Stimulated activated memory B cell treated with anti-CD40 and anti-IgM and Interleukin-4, amounts not matched to agents 10 μg/mL and 1 μg/mL and 100 μg/mL, for 72 hours (primary cell): ENCODE measurements at regions not wholly inside any gene's neighbourhood (a gene's known extent, or its start where the extent isn't known, plus 50 kb on each side); places are given as distances from the start of the nearest gene placed in this dataset.
"Not testable (repeated sequence)": the region's sequence is repeated elsewhere in the genome, so short reads cannot be mapped to it uniquely, and the experiment has no call there.

Source experiments
- ATAC-seq: fragments of 150-1000 bp; cut with Tn5 transposase; 2 replicates; pipeline ENCODE4 v1.10.0; 2021
- H3K27ac Mint-ChIP-seq: one replicate; pipeline ENCODE4 v1.8.0; 2022; ENCODE audit warnings: mild to moderate bottlenecking, mixed read lengths
- H3K27me3 Mint-ChIP-seq: one replicate; pipeline ENCODE4 v1.8.0; 2022; ENCODE audit warnings: mixed read lengths
- H3K36me3 Mint-ChIP-seq: one replicate; pipeline ENCODE4 v1.8.0; 2022; ENCODE audit warnings: mixed read lengths
- H3K4me1 Mint-ChIP-seq: one replicate; pipeline ENCODE4 v1.8.0; 2022; ENCODE audit warnings: mixed read lengths
- H3K4me3 Mint-ChIP-seq: one replicate; pipeline ENCODE4 v1.8.0; 2022; ENCODE audit warnings: mild to moderate bottlenecking, moderate library complexity, mixed read lengths
- H3K9me3 Mint-ChIP-seq: one replicate; pipeline ENCODE4 v1.8.0; 2022; ENCODE audit warnings: mixed read lengths

DNA sequence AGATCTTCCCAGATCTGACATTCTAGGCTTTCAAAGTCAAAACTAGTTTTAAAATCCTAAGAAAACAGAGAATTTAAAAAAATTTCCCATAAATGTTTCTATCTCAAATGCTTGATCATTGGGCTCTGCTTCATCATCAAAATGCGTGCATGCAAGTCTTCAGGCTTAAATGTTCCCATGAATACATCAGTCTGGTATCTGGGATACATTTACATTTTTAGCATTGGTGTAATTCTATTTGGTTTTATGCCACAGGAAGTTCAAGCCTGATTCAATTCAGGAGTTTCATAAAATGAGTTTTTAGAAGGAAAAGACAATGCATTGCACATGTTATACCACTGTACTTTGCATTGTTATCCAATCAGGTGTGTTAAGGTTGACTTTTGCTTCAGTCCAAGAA is 336.4 kb downstream of the PCNX1 start:
- no peak overlapping the region for H3K4me3 Mint-ChIP-seq
- H3K27me3 Mint-ChIP-seq: no peaks in the 10 kb centered on the region
- ATAC-seq: no peak
- H3K4me1 Mint-ChIP-seq: peaks cover 26% of the 10 kb centered on the region
- H3K27ac Mint-ChIP-seq: no peak overlapping the region
- H3K36me3 Mint-ChIP-seq: peaks cover 11% of the 10 kb centered on the region
- H3K9me3 Mint-ChIP-seq: peaks cover 4% of the 10 kb centered on the region

GRCh38 chr14:71244341-71244740 is 337.1 kb downstream of the PCNX1 start:
- no peak for ATAC-seq
- Mint-ChIP-seq H3K9me3 (peaks cover 4% of the 10 kb centered on the region), H3K4me3 (no peak overlapping the region), H3K4me1 (peaks cover 26% of the 10 kb centered on the region), H3K27ac (no peak overlapping the region), H3K36me3 (peaks cover 11% of the 10 kb centered on the region), H3K27me3 (no peaks in the 10 kb centered on the region)

DNA sequence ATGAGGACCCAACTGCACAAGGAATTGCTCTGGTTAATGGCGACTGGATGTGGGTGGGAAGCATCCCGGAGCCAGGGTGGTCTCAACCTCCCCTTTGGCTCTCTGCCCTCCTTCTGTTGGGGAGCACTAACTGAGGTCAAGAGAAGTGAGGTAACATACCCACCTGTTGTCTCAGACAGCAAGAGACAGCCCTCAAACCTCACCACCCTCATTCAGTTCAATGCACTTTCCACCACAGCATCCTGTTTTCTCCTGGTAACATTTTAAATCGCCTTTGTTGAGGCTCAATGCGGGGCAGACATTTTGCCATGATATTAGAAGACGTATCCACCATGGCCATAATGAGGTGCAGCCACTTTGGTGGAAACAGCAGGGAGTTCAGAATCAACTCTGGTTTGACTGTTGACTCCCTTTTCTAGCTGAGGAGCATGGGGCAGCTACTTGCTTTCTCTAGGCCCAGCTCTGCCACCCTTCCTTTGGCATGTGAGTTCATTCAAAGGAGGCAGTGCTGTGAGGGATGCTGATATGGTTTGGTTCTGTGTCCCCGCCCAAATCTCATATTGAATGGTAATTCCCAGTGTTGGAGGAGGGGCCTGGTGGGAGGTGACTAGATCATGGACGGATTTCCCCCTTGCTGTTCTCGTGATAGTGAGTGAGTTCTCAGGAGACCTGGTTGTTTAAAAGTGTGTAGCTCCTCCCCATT is 338.6 kb downstream of the PCNX1 start:
- H3K36me3 Mint-ChIP-seq: peaks cover 11% of the 10 kb centered on the region
- H3K4me1 Mint-ChIP-seq: peaks cover 19% of the 10 kb centered on the region
- ATAC-seq: peak; percentile 77
- H3K27ac Mint-ChIP-seq: peak overlapping the region; percentile 22
- H3K4me3 Mint-ChIP-seq: no peak overlapping the region
- no peaks in the 10 kb centered on the region for H3K27me3 Mint-ChIP-seq
- peaks cover 6% of the 10 kb centered on the region for H3K9me3 Mint-ChIP-seq

DNA sequence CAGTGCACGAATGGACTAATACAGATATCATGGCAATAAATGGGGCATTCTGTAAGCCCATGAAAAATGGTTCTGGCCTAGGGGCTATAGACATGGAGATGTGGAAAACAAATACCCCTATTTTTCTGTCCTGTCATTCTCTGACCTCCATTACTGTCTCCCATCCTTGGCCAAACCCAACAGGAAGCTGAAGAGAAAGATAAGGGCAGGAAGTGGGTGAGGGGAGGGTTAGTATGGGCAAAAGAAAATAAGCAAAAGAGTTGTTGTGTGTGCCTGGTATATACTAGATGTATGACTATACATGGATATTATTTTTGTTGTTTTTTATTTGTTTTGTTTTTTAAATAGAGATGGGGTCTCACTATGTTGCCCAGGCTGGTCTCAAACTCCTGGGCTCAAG is 339.3 kb downstream of the PCNX1 start:
- Mint-ChIP-seq H3K27me3 (no peaks in the 10 kb centered on the region), H3K27ac (peak overlapping the region; percentile 22), H3K4me3 (no peak overlapping the region), H3K36me3 (peaks cover 11% of the 10 kb centered on the region), H3K4me1 (peaks cover 19% of the 10 kb centered on the region), H3K9me3 (peaks cover 9% of the 10 kb centered on the region)
- ATAC-seq: no peak

GRCh38 chr14:71247106-71247505 is 339.8 kb downstream of the PCNX1 start:
- H3K4me3 Mint-ChIP-seq: no peak overlapping the region
- no peaks in the 10 kb centered on the region for H3K27me3 Mint-ChIP-seq
- H3K4me1 Mint-ChIP-seq: peaks cover 19% of the 10 kb centered on the region
- peak overlapping the region; percentile 28 for H3K27ac Mint-ChIP-seq
- no peak for ATAC-seq
- peaks cover 11% of the 10 kb centered on the region for H3K36me3 Mint-ChIP-seq
- peaks cover 9% of the 10 kb centered on the region for H3K9me3 Mint-ChIP-seq

- peaks cover 11% of the 10 kb centered on the region for H3K36me3 Mint-ChIP-seq
- H3K9me3 Mint-ChIP-seq: peaks cover 9% of the 10 kb centered on the region
- H3K27ac Mint-ChIP-seq: no peak overlapping the region
- ATAC-seq: no peak
- H3K27me3 Mint-ChIP-seq: no peaks in the 10 kb centered on the region
- no peak overlapping the region for H3K4me3 Mint-ChIP-seq
- H3K4me1 Mint-ChIP-seq: peaks cover 19% of the 10 kb centered on the region
Observed at GRCh38 chr14:71248194-71248593, 340.9 kb downstream of the PCNX1 start.

GRCh38 chr14:71250347-71250746 is 343.1 kb downstream of the PCNX1 start:
- Mint-ChIP-seq H3K36me3 (peaks cover 11% of the 10 kb centered on the region), H3K9me3 (peaks cover 12% of the 10 kb centered on the region), H3K27ac (no peak overlapping the region), H3K4me1 (peaks cover 19% of the 10 kb centered on the region), H3K27me3 (no peaks in the 10 kb centered on the region), H3K4me3 (no peak overlapping the region)
- ATAC-seq: no peak

GRCh38 chr14:71250791-71251190 is 343.5 kb downstream of the PCNX1 start:
- no peak for ATAC-seq
- Mint-ChIP-seq H3K4me1 (peaks cover 15% of the 10 kb centered on the region), H3K27me3 (no peaks in the 10 kb centered on the region), H3K9me3 (peaks cover 12% of the 10 kb centered on the region), H3K4me3 (no peak overlapping the region), H3K36me3 (peaks cover 11% of the 10 kb centered on the region), H3K27ac (no peak overlapping the region)

GRCh38 chr14:71254091-71254719 is 346.9 kb downstream of the PCNX1 start:
- not testable (repeated sequence) for H3K4me1 Mint-ChIP-seq, H3K27me3 Mint-ChIP-seq, H3K36me3 Mint-ChIP-seq, H3K27ac Mint-ChIP-seq, ATAC-seq
- Mint-ChIP-seq H3K4me3 (peak overlapping the region; percentile 72), H3K9me3 (peaks cover 21% of the 10 kb centered on the region)

DNA sequence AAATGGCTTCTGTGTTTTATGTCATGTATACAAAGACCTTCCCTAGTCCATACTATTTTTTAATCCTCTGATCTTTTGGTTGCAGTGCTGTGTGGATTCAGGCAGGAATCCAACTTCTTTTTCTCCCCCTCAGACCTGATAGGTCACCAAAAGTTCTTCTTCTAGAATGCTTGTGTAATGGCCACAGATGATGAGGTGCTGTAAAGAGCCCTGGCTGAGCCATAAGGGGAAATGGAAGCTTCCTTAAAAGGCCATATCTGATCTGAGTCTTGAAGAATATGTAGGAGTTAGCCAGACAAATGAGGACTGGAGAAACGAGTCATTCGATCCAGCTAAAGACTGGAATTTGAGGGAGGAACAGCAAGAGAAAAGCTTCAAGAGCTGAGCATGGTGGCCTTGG is 353.9 kb downstream of the PCNX1 start:
- Mint-ChIP-seq H3K27ac (no peak overlapping the region), H3K27me3 (no peaks in the 10 kb centered on the region)
- ATAC-seq: no peak

GRCh38 chr14:71262441-71262840 is 355.2 kb downstream of the PCNX1 start:
- Mint-ChIP-seq H3K9me3 (peaks cover 18% of the 10 kb centered on the region), H3K27me3 (no peaks in the 10 kb centered on the region)

More for the DNA sequence above, 353.9 kb downstream of the PCNX1 start:
- peaks cover 20% of the 10 kb centered on the region for H3K36me3 Mint-ChIP-seq
- peaks cover 27% of the 10 kb centered on the region for H3K9me3 Mint-ChIP-seq
- H3K4me3 Mint-ChIP-seq: no peak overlapping the region
- no peaks in the 10 kb centered on the region for H3K4me1 Mint-ChIP-seq

DNA sequence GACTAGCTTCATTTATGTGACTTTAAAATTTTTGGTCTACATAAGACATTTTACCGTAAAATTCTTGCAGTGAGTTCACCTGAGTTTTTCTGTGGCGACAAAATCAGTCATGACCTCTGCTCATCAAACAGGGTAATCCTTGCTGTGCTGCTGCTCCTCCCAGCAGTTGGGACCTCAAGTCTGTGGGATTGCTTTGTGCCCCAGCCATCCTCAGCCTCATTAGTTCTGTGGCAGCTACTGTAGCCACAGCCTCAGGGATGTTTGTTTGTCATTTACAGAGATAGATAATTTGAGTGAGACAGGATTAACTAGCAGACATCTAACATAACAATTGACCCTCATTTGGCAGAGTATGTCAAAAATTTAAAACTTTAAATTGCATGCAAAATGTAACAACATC is 357.0 kb downstream of the PCNX1 start:
- H3K36me3 Mint-ChIP-seq: peaks cover 22% of the 10 kb centered on the region
- peaks cover 17% of the 10 kb centered on the region for H3K9me3 Mint-ChIP-seq
- no peaks in the 10 kb centered on the region for H3K27me3 Mint-ChIP-seq
- H3K27ac Mint-ChIP-seq: no peak overlapping the region
- ATAC-seq: no peak
- H3K4me1 Mint-ChIP-seq: peaks cover 10% of the 10 kb centered on the region
- H3K4me3 Mint-ChIP-seq: no peak overlapping the region

More at GRCh38 chr14:71262441-71262840, 355.2 kb downstream of the PCNX1 start:
- Mint-ChIP-seq H3K4me3 (no peak overlapping the region), H3K27ac (no peak overlapping the region), H3K4me1 (peaks cover 7% of the 10 kb centered on the region), H3K36me3 (peaks cover 20% of the 10 kb centered on the region)
- ATAC-seq: no peak

DNA sequence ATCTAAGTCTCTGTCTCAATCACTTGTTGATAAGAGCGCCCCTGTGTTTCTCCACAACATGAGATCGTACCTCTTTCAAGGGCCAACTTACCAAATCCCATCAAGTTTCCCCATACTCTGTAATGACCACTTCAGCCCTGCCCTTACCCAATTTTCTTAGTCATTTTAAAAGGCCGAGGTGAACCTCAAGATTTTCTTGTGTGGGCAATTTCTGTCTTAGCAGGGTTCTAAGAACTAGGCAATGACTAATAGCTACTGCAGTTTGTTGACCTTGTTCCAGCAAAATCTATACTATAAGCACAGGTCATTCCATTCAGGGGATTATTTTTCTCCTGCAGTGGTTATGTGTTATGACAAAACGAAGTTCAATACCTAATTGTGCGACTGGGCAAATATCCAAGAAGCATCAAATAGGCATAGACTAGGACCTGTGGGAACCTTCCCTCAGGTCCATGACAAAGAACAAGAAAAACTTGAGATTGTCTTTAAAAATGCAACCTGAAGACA is 359.8 kb downstream of the PCNX1 start:
- Mint-ChIP-seq H3K4me1 (peaks cover 16% of the 10 kb centered on the region), H3K4me3 (peak overlapping the region; percentile 49), H3K27me3 (no peaks in the 10 kb centered on the region), H3K36me3 (peaks cover 20% of the 10 kb centered on the region), H3K9me3 (peaks cover 16% of the 10 kb centered on the region), H3K27ac (peak overlapping the region; percentile 13)
- peak; percentile 82 for ATAC-seq

- Mint-ChIP-seq H3K27ac (peak overlapping the region; percentile 13), H3K27me3 (no peaks in the 10 kb centered on the region), H3K4me3 (peak overlapping the region; percentile 49), H3K4me1 (peaks cover 16% of the 10 kb centered on the region), H3K36me3 (peaks cover 24% of the 10 kb centered on the region), H3K9me3 (peaks cover 16% of the 10 kb centered on the region)
- no peak for ATAC-seq
Observed at GRCh38 chr14:71267691-71268090, 360.4 kb downstream of the PCNX1 start.

DNA sequence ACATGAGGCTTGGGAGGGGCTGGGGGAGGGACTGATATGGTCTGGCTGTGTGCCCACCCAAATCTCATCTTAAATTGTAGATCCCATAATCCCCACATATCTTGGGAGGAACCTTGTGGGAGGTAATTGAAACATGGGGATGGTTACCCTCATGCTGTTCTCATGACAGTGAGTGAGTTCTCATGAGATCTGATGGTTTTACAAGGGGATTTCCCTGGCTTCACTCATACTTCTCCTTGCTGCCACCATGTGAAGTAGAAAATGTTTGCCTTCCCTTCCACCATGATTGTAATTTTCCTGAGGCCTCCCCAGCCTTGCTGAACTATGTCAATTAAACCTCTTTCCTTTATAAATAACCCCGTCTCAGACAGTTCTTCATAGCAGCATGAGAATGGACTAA is 362.9 kb downstream of the PCNX1 start:
- ATAC-seq: no peak
- peaks cover 14% of the 10 kb centered on the region for H3K9me3 Mint-ChIP-seq
- H3K4me3 Mint-ChIP-seq: no peak overlapping the region
- no peaks in the 10 kb centered on the region for H3K27me3 Mint-ChIP-seq
- peaks cover 21% of the 10 kb centered on the region for H3K36me3 Mint-ChIP-seq
- peaks cover 16% of the 10 kb centered on the region for H3K4me1 Mint-ChIP-seq
- no peak overlapping the region for H3K27ac Mint-ChIP-seq
